ENCODE measurements at regions not wholly inside any gene's neighbourhood (a gene's known extent, or its start where the extent isn't known, plus 50 kb on each side); places are given as distances from the start of the nearest gene placed in this dataset.

GRCh38 chr6:92608751-92609150 lies 810.6 kb downstream of the EPHA7 start:
- no peak overlapping the region for H3K4me2 ChIP-seq (ENCODE audit: low read length)
- H3K27ac ChIP-seq (ENCODE audit: low read length) = no peak overlapping the region
- no peaks in the 10 kb centered on the region for H4K20me1 ChIP-seq (ENCODE audit: insufficient read depth)
- no peak overlapping the region for H3K4me3 ChIP-seq (ENCODE audit: low read length)
- H3K27me3 ChIP-seq (ENCODE audit: insufficient read depth, low read depth, low read length) = no peaks in the 10 kb centered on the region
- H2AFZ ChIP-seq (ENCODE audit: low read depth, low read length) = no peak overlapping the region
- no peak for TF ChIP-seq POLR2AphosphoS5 (IDR thresholded peaks at IDR 0.05)
- TF ChIP-seq EP300 (conservative IDR thresholded peaks at IDR 0.05; ENCODE audit: poor library complexity, severe bottlenecking) = no peak
- no peak for TF ChIP-seq EZH2 (IDR thresholded peaks at IDR 0.05; ENCODE audit: borderline replicate concordance, insufficient read depth, low read length, poor library complexity, severe bottlenecking)
- TF ChIP-seq SMC3 (conservative IDR thresholded peaks at IDR 0.05; ENCODE audit: poor library complexity) = no peak
- TF ChIP-seq MXI1 (conservative IDR thresholded peaks at IDR 0.05; ENCODE audit: poor library complexity, severe bottlenecking) = no peak
- TF ChIP-seq TAF1 (IDR thresholded peaks at IDR 0.05; ENCODE audit: low read depth) = no peak
- no peak for TF ChIP-seq CTCF (IDR thresholded peaks at IDR 0.05; ENCODE audit: poor library complexity, severe bottlenecking)
- TF ChIP-seq RAD21 (conservative IDR thresholded peaks at IDR 0.05) = no peak
- no peak for TF ChIP-seq REST (IDR thresholded peaks at IDR 0.05; ENCODE audit: borderline replicate concordance)
- no peaks in the 10 kb centered on the region for H3K79me2 ChIP-seq (replicated peaks; ENCODE audit: insufficient read depth, low read length)
- H3K9me2 ChIP-seq (ENCODE audit: insufficient read depth, low read length) = no peaks in the 10 kb centered on the region
- H3F3A ChIP-seq (ENCODE audit: insufficient read depth, low read length, poor library complexity, severe bottlenecking) = no peaks in the 10 kb centered on the region
- no peak overlapping the region for H3K9ac ChIP-seq (ENCODE audit: low read length)
- no peaks in the 10 kb centered on the region for H3K36me3 ChIP-seq (ENCODE audit: insufficient read depth, low read length)
- no peaks in the 10 kb centered on the region for H3K9me3 ChIP-seq (ENCODE audit: low read length)

GRCh38 chr6:92593201-92593600 lies 826.2 kb downstream of the EPHA7 start:
- Histone ChIP-seq H4K20me1 (ENCODE audit: insufficient read depth) (no peaks in the 10 kb centered on the region), H3K9ac (ENCODE audit: low read length) (no peak overlapping the region), H2AFZ (ENCODE audit: low read depth, low read length) (no peak overlapping the region), H3K9me3 (ENCODE audit: low read length) (no peaks in the 10 kb centered on the region), H3K36me3 (ENCODE audit: insufficient read depth, low read length) (no peaks in the 10 kb centered on the region), H3K4me3 (ENCODE audit: low read length) (no peak overlapping the region), H3F3A (ENCODE audit: insufficient read depth, low read length, poor library complexity, severe bottlenecking) (no peaks in the 10 kb centered on the region), H3K27ac (ENCODE audit: low read length) (no peak overlapping the region), H3K27me3 (ENCODE audit: insufficient read depth, low read depth, low read length) (no peaks in the 10 kb centered on the region), H3K4me2 (ENCODE audit: low read length) (no peak overlapping the region), H3K79me2 (replicated peaks; ENCODE audit: insufficient read depth, low read length) (no peaks in the 10 kb centered on the region), H3K9me2 (ENCODE audit: insufficient read depth, low read length) (no peaks in the 10 kb centered on the region)
- TF ChIP-seq MXI1 (conservative IDR thresholded peaks at IDR 0.05; ENCODE audit: poor library complexity, severe bottlenecking) (no peak), EZH2 (IDR thresholded peaks at IDR 0.05; ENCODE audit: borderline replicate concordance, insufficient read depth, low read length, poor library complexity, severe bottlenecking) (no peak), RAD21 (conservative IDR thresholded peaks at IDR 0.05) (no peak), EP300 (conservative IDR thresholded peaks at IDR 0.05; ENCODE audit: poor library complexity, severe bottlenecking) (no peak), POLR2AphosphoS5 (IDR thresholded peaks at IDR 0.05) (no peak), CTCF (IDR thresholded peaks at IDR 0.05; ENCODE audit: poor library complexity, severe bottlenecking) (no peak), TAF1 (IDR thresholded peaks at IDR 0.05; ENCODE audit: low read depth) (no peak), REST (IDR thresholded peaks at IDR 0.05; ENCODE audit: borderline replicate concordance) (no peak), SMC3 (conservative IDR thresholded peaks at IDR 0.05; ENCODE audit: poor library complexity) (no peak)
